ENCODE measurements at regions not wholly inside any gene's neighbourhood (a gene's known extent, or its start where the extent isn't known, plus 50 kb on each side); places are given as distances from the start of the nearest gene placed in this dataset.

DNA sequence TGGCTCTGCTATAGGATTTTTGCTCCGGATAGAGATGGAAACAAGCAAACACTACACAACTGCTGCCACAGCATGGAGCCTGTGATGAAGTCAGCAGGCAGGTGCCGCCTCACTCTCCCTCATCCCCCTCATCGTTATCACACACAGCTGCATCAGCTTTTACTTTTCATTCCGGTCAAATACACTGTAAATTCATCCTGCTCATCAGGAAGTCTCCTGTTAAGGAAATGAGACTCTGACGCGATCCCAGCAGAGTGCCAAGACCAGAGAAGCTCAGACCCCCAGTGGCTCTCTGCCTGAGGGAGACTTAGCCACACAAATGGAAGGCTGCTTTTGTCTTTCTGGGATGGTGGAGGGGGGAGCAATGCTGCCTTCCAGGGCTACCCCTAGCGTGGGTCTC, 270.2 kb downstream of the ELAVL2 start:
- DNase-seq (ENCODE audit: low read depth in 4 of 4, low spot score in 3 of 4), result no peak

DNA sequence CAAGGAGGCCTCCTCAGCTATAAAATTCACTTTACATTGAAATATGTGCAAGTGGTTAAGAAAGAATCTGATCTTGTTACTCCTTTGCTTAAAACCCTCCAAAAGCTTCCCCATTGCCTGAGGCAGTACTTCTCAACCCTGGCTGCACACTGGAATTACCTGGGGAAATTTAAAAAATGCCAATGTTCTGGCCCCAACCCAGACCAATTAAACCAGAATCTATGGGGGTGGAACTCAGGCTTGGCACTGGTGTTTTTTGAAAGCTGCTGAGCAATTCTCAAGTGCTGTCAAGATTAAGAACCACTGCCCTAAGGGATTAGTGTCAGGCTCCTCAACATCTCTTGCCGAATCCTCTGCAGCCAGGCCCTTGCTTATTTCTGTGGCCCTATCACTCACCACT, 269.6 kb downstream of the ELAVL2 start:
- no peak for DNase-seq (ENCODE audit: low read depth in 4 of 4, low spot score in 3 of 4)

DNA sequence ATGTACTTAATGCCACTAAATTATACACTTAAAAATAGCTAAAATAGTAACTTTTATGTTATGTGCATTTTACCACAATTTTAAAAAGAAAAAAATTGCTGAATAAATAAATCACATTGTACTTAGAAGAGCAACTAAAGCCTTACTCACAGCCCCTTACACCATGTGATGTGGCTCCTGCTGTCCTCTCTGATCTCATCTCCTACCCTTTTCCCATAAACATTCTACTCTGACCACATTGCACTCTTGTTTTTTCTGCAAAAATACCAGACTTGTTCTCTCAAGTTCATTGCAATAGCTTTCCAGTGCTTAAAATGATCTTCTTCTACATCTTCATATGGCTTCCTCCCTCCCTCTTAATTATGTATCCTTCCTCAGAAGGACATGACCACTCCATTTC, 268.4 kb downstream of the ELAVL2 start:
- no peak for DNase-seq (ENCODE audit: low read depth in 4 of 4, low spot score in 3 of 4)

DNA sequence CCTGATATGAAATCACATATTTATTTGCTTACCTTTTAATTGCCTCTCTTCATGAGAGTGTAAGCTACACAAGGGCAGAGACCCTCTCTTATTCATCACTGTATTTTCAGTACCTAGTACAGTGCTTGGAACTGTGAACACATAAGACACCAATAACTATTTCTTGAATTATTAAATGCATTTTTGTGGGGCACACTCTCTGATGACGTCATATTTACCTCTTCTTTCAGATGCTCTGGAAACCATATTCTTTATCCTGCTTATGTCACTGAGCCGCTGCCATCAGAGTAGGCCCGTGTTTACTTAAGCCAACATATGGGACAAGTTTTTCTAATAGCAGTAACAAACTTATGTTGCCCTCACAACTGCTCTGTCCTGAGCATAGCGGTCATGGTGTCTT, 266.5 kb downstream of the ELAVL2 start:
- no peak for DNase-seq (ENCODE audit: low read depth in 4 of 4, low spot score in 3 of 4)

DNA sequence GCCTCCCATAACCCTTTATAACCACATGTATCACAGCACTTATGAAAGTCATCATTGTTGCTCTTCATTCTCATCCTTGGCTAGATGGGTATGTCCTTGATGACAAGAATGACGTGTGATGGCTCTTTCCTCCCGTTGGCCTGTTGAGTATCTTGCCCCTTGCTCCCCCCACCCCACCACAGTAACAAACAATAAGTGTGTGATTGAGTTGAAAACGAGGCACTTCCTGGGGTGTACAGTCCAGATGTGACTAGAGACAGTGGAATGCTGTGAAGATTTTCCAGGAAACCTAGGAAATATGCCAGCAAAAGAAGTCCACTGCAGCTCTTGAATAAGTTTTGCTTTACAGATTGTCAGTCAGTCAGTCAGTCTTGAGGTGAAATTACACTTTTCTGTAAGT, 262.5 kb downstream of the ELAVL2 start:
- DNase-seq (ENCODE audit: low read depth in 4 of 4, low spot score in 3 of 4), result no peak

DNA sequence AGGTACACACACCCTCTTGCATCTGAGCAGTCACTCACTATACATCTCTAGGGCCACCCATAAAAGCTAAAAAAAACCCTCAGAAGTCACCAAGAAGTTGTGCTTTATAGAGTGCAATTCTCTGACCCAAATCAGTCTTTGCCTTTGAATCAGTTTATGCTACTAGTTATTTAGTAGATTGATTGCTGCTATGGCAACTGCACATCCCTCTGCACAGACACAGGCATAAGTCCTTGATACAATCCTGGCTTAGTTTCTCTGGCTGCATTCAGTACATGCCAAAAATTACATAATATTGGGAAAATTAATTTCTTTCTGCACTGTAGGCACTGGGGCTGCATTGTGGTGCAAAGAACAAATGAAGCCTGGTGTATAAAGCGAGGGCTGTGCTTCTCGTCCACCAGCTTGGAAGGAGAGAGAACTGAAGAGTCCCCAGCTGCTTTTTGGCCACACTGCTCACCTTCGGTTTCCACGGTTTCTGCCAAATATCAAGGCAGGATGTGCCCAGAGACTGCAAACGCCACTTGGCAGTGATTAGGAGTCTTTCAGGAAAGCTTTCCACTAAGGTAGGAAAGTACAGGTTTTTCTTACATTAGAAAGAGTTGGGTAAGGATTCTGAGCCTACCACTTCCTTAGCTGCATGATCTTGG, 258.4 kb downstream of the ELAVL2 start:
- no peak for DNase-seq (ENCODE audit: low read depth in 4 of 4, low spot score in 3 of 4)

DNA sequence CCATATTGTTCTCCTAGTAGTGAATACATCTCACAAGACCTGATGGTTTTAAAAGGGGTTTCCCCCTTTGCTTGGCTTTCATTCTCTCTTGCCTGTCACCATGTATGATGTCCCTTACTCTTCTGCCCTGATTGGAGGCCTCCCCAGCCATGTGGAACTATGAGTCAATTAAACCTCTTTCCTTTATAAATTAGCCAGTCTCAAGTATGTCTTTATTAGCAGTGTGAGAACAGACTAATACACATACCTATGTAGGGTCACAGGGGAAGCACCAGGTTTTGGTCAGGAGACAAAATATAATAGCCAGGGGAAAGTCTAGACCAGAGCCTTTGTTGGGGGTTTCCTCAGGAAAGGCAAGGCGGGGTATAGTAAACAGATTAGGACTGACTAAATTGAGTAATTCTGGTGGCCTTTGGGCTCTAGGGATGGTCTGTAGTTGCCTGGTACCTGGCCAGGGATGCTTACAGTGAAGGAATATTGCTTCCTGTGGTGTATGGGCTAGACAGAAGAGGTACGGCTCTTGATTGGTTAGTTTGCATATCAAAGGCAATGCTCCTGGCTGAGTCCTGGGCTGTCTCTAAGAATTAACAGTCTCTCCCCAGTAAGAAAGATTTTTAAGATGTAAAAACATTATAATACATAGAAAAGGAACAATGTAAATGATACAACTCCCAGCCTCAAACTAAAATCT, 254.5 kb downstream of the ELAVL2 start:
- DNase-seq (ENCODE audit: low read depth in 4 of 4, low spot score in 3 of 4), result no peak

DNA sequence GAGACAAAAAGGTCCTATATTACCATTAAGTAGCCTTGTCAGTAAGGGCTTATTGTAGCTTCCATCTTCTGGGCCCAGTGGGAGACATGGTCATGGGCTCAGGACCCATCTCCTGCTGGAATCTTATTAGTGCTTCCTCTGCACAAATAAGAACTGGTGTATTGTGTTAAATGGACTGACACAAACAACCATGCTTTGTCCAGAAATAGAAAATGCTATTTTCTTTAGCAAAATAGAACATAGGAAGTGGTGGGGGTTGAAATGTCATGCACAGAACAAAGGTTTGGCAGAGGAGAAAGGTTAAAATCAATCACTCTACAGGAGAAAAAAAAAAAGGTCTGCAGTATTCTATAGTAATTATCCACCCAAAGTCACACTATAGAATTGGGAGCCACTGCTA, 252.2 kb downstream of the ELAVL2 start:
- no peak for DNase-seq (ENCODE audit: low read depth in 4 of 4, low spot score in 3 of 4)

DNA sequence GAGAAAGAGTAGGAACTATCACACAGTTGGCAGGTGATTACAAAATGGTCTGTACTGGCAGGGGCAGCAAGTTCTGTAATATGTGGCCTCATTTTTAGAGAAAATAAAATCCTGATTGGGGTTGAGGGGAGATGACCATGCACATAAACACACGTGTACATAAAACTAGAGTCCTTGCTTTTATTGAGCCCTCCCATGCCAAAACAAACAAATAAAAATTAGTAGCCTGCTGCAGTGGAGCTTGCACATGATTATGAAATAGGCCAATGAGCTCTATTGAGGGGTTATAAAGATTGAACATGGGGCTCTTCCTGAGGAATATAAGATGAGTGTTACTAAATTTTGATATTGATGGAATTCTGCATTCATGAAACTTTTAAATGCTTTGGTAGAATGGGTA, 248.4 kb downstream of the ELAVL2 start:
- DNase-seq (ENCODE audit: low read depth in 4 of 4, low spot score in 3 of 4), result no peak

DNA sequence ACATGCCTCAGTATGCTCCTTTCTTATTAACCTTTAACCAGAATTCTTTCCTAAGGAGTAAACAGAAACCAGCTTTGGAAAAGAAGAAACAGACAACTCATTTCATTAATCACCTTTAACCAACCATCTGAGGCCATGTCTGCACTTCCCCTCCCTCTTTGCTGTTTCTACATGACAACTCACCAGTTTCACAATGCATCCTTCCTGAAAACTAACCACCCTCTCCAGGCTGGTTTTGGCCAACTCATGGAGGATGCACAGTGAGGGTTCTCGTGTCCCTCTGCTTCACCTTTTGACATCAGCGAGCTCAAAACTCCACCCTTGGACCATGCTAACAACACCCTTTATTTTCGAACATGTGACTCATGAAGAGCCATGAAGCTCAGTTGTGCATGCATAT, 244.1 kb downstream of the ELAVL2 start:
- no peak for DNase-seq (ENCODE audit: low read depth in 4 of 4, low spot score in 3 of 4)

DNA sequence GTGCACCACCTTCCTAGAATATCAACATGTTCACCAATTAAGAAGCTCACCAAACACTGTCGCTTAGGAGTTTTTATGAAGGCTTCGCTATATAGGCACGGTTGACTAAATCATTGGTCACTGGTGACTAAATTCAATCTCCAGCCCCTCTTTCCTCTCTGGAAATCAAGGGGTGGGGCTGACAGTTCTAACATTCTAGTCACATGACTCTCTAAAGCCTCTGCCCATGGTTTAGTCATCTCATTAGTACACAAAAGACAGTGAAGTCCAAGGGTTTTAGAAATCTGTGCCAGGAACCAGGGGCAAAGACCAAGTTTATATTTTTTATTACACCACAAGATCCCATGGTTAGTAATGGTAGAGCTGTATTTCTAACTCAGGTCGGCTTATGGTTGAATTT, 243.2 kb downstream of the ELAVL2 start:
- DNase-seq (ENCODE audit: low read depth in 4 of 4, low spot score in 3 of 4), result no peak

DNA sequence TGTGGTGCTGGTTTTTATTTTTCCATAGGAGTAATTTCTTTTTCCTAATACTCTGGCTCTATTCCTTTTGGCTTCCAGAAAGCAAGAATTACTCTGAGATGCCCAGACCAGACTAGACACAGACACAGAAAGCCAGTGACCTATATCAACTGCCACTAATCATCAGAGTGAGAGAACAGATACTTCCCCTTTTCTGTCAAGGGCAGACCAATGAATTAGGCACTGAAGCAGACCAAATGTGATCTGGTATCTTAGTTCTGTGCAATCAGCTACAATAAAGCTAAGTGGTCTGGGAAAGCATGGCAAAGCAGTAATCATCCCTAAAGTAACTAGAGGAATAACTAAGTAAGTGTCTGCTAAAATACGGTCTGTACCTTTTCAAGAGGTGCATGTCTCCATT, 239.1 kb downstream of the ELAVL2 start:
- DNase-seq (ENCODE audit: low read depth in 4 of 4, low spot score in 3 of 4), result no peak

DNA sequence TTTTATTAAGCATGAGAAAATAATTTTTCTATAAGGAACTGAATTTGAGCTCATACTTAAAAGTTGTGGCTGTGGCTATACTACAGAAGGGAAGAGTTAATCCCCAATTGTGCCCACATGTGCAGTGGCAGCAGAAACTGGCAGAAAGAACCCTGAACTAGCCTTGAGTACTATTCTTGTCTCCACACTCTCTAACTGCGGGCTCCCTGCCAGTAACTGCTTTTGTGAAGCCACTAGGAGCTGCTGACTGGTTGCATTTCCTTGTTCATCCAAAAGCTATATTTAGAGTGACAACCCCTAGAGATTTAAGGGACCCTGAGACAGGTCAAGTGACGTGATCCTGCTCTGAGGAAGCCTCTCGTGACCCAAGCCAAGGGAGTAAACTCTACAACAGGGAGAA, 238.6 kb downstream of the ELAVL2 start:
- no peak for DNase-seq (ENCODE audit: low read depth in 4 of 4, low spot score in 3 of 4)

DNA sequence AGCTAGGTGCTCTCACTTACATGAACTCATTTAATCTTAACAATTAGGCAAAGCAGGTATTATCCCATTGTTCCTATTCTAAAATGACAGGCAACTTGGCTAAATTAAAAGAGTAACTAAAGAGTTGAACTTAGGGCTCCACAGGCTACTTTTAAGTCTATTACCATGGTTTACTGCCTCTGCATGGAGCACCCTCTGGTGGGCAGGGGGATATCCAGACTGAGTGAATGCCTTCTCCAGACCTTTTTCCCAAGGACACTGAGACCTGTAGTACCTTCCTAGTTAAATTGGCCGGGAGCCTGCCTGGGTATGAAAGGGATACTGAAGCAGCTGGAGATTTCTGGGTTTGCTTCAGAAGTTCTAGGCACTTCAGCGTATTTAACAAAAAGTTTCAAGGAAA, 238.1 kb downstream of the ELAVL2 start:
- DNase-seq (ENCODE audit: low read depth in 4 of 4, low spot score in 3 of 4), result no peak

DNA sequence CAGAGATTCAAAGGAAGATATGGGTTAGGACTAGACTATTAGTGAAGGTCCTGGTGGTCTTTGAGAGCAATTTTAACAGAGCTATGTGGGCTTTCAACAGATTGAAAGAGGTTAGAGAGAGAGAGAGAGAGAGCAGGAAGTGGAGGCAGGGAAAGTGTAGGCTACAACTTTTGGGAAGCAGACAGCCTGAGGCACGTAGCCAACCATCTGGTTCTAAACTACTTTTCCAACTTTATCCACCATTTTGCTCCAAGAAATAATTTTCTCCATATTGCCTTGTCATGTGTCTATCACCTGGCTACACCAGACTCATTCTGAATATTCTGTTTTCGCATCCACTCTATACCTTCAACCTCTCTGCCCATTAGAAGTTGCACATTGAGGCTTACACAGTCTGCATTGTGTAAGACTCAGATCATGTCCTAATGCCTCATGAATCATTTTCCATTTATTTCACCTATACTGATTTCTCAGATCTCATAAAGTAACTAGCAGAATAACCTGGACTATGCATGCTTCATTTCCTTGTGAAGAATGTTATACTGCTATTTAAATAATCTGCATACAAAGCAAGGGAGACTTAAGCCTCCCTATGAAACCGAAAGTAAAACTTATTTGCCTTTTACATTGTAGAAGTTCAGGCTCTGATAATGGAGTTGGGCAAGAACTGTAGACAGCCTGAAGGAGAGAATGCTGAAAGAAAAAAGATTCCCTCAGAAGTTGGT, 235.6 kb downstream of the ELAVL2 start:
- no peak for DNase-seq (ENCODE audit: low read depth in 4 of 4, low spot score in 3 of 4)

DNA sequence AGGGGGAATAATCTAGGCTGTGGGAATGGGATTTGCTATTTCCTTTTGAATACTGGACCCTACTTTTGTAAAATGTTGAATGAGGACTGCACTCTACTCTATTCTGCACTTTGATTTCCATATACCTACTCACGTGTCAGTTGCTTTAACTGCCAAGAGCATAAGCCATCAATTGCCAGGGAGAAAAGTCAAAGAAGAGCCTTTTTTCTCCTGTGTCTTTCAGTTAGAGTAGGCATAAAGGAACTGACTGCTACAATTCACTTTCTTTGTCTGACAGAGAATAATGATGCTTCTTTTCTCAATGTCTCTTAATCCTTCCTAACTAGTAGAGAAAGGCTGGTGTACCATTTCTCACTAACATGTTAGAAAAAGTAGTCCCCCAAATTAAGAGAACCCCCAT, 231.6 kb downstream of the ELAVL2 start:
- DNase-seq (ENCODE audit: low read depth in 4 of 4, low spot score in 3 of 4), result no peak

DNA sequence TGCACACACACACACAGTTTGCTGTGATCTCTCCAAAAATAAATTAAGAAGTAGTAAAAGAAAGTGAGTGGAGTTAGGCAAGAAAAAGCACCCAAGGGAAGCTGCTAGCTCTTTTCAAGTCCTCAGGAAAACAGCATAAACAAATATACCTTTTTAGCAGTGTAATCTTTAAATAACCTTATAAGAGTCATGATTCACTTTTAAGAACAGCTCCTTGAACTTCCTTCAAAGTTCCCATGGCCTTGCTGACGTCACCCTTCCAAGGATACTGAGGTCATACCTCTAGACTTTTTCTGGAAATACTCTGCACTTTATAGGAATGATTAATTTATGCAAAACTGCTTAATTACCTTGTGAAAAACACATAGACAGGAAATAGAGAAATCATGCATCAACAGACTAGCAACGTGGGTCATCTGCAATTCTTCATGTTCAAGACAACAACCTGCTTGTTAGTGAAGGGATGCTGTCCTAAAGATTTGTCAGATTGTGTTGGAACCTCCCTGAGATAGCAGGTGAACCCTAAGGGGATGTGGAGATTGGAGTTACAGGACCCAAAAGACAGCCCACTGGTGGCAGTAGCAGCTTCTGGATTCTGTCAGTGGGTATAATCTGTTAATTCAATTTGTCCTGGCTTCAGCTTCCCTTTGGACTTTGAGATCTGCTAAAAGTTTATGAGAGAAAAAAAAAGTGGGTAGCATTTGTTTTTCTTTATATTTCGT, 229.0 kb downstream of the ELAVL2 start:
- DNase-seq (ENCODE audit: low read depth in 4 of 4, low spot score in 3 of 4), result no peak

DNA sequence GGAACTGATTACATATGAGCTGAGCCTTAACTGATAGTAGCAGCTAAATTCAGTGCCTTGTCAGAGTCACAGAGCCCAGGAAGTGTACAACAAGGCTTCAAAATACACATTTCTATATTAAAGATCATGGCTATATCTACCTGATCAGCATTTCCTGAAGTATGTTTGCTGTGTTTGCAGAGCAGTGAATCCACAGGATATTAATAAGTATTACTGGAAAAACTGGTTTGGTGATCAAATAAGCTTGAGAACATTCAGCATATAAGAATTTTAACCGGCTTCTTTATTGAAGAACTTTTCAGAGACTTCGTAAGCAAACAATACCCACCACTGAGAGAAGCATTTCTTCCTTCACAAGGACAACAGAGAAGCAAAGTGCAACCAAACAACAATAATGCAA, 227.0 kb downstream of the ELAVL2 start:
- no peak for DNase-seq (ENCODE audit: low read depth in 4 of 4, low spot score in 3 of 4)

DNA sequence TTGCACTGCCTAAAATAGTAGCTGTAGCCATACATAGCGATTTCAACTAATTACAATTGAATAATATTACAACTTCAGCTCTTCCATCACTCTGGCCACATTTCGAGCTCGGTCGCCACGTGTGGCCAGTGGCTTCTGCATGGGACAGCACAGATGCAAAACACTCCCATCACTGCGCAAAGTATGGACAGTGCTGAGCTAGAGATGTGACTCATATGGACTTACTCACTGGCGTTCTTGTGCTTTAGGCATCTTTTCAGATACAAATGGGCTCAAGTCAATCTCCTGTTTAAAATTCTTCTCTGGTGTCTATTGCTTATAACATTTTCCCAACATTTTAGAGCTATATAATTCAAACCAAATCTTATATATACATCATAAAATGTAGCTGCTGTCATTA, 222.7 kb downstream of the ELAVL2 start:
- no peak for DNase-seq (ENCODE audit: low read depth in 4 of 4, low spot score in 3 of 4)

DNA sequence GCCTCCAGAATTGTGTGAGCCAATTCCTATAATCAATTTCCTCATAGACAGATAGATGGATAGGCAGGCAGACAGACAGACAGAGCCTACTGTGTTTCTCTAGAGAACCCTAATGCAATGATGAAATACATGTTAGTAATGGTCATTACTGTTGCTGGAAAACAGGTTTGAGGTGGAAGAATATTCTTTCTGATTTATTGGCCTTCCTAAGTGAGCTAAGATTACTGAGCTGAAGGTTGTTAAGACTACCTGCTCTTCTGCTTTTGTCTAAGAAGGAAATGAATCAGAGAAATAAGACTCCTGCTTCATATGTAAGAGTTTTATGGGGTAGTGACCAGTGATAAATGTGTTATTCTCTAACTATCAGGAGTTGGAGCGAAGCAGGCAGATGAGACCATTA, 219.9 kb downstream of the ELAVL2 start:
- no peak for DNase-seq (ENCODE audit: low read depth in 4 of 4, low spot score in 3 of 4)

DNA sequence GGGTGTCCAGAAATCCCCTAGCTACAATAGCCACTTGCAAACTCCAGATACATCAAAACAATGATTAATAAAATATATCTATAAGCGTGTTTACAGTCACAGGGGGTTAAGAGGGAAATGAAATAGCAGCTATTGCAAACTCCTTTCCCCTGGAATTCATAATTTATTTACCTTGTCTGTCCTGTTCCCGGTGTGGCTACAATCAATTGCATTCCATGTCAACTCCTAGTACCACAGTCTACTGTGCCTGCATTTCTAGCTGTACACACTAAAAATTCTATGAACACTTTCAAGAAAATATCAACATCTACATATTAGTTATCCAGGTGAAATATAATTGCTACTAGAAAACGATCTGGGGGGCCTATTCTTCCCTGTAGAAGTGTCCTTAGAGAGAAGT, 217.6 kb downstream of the ELAVL2 start:
- no peak for DNase-seq (ENCODE audit: low read depth in 4 of 4, low spot score in 3 of 4)

DNA sequence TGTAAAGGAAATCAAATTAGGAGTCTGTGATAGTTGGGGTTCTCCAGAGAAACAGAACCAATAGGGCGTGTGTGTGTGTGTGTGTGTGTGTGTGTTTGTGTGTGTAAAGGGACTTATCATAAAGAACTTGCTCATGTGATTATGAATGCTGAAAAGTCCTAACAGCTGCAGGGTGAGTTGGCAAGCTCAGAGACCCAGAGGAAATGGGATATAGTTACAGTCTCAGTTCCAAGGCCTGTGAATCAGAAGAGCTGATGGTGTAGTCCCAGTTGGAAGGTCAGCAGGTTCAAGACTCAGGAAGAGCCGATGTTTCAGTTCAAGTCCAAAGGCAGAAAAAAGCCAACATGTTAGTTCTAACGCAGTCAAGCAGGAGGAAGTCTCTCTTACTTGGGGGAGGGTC, 214.2 kb downstream of the ELAVL2 start:
- no peak for DNase-seq (ENCODE audit: low read depth in 4 of 4, low spot score in 3 of 4)

Measured in right renal pelvis (tissue), 4 donors.